ENCODE measurements at regions not wholly inside any gene's neighbourhood (a gene's known extent, or its start where the extent isn't known, plus 50 kb on each side); places are given as distances from the start of the nearest gene placed in this dataset.
"Not testable (repeated sequence)": the region's sequence is repeated elsewhere in the genome, so short reads cannot be mapped to it uniquely, and the experiment has no call there.

GRCh38 chr2:88802026-88802425 lies 110.6 kb downstream of the RPIA start:
- not testable (repeated sequence) for DNase-seq (ENCODE audit: insufficient read length, low spot score); FAIRE-seq

GRCh38 chr2:88807237-88807962 lies 115.9 kb downstream of the RPIA start:
- FAIRE-seq = no peak
- DNase-seq (ENCODE audit: insufficient read length, low spot score) = no peak

GRCh38 chr2:88808083-88808482 lies 116.6 kb downstream of the RPIA start:
- FAIRE-seq = no peak

GRCh38 chr2:88808652-88809051 lies 117.2 kb downstream of the RPIA start:
- DNase-seq (ENCODE audit: insufficient read length, low spot score) = no peak
- no peak for FAIRE-seq

More at GRCh38 chr2:88808083-88808482, 116.6 kb downstream of the RPIA start:
- DNase-seq (ENCODE audit: insufficient read length, low spot score) = no peak

- FAIRE-seq (no peak), DNase-seq (ENCODE audit: insufficient read length, low spot score) (no peak)
Observed at GRCh38 chr2:88809216-88809615, 117.7 kb downstream of the RPIA start.

- DNase-seq (ENCODE audit: insufficient read length, low spot score) = no peak
- FAIRE-seq = no peak
Observed at GRCh38 chr2:88810017-88810416, 118.5 kb downstream of the RPIA start.

- FAIRE-seq (no peak), DNase-seq (ENCODE audit: insufficient read length, low spot score) (no peak)
Observed at GRCh38 chr2:88810488-88810887, 119.0 kb downstream of the RPIA start.

- DNase-seq (ENCODE audit: insufficient read length, low spot score) = no peak
- no peak for FAIRE-seq
Observed at GRCh38 chr2:88811233-88811632, 119.8 kb downstream of the RPIA start.

GRCh38 chr2:88811681-88812080 lies 120.2 kb downstream of the RPIA start:
- FAIRE-seq (no peak), DNase-seq (ENCODE audit: insufficient read length, low spot score) (no peak)

GRCh38 chr2:88813612-88814011 lies 122.1 kb downstream of the RPIA start:
- FAIRE-seq = no peak
- no peak for DNase-seq (ENCODE audit: insufficient read length, low spot score)

GRCh38 chr2:88815282-88815681 lies 123.8 kb downstream of the RPIA start:
- DNase-seq (ENCODE audit: insufficient read length, low spot score) (no peak), FAIRE-seq (no peak)

- DNase-seq (ENCODE audit: insufficient read length, low spot score) (no peak), FAIRE-seq (no peak)
Observed at GRCh38 chr2:88815697-88816096, 124.2 kb downstream of the RPIA start.

- DNase-seq (ENCODE audit: insufficient read length, low spot score) (no peak), FAIRE-seq (no peak)
Observed at GRCh38 chr2:88818381-88818780, 126.9 kb downstream of the RPIA start.

GRCh38 chr2:88824951-88825350 lies 133.5 kb downstream of the RPIA start:
- DNase-seq (ENCODE audit: insufficient read length, low spot score) (no peak), FAIRE-seq (no peak)

- DNase-seq (ENCODE audit: insufficient read length, low spot score) (no peak), FAIRE-seq (peak; percentile 11)
Observed at GRCh38 chr2:88826399-88826798, 134.9 kb downstream of the RPIA start.

- no peak for FAIRE-seq
- DNase-seq (ENCODE audit: insufficient read length, low spot score) = no peak
Observed at GRCh38 chr2:88827821-88828220, 136.3 kb downstream of the RPIA start.

GRCh38 chr2:88828397-88829137 lies 137.1 kb downstream of the RPIA start:
- FAIRE-seq = no peak
- no peak for DNase-seq (ENCODE audit: insufficient read length, low spot score)

GRCh38 chr2:88829607-88830463 lies 138.4 kb downstream of the RPIA start:
- DNase-seq (ENCODE audit: insufficient read length, low spot score) (no peak), FAIRE-seq (peak; percentile 66)

- DNase-seq (ENCODE audit: insufficient read length, low spot score) (no peak), FAIRE-seq (no peak)
Observed at GRCh38 chr2:88831071-88831791, 139.8 kb downstream of the RPIA start.

GRCh38 chr2:88831792-88832248 lies 140.3 kb downstream of the RPIA start:
- peak; percentile 41 for DNase-seq (ENCODE audit: insufficient read length, low spot score)

More at GRCh38 chr2:88831792-88832248, 140.3 kb downstream of the RPIA start:
- peak; percentile 96 for FAIRE-seq

Measured in GM19239 (cell line).